Peyer's patch (tissue), 4 donors: ENCODE measurements at regions not wholly inside any gene's neighbourhood (a gene's known extent, or its start where the extent isn't known, plus 50 kb on each side); places are given as distances from the start of the nearest gene placed in this dataset.

Source experiments
- CTCF ChIP-seq, 6 experiments: fragments of 450-650 bp in 4 of 6; fragments of 200-600 bp in 2 of 6; sonication (generic) in 1 of 6; IDR thresholded peaks; one replicate each; pipeline ENCODE4 v1.5.1; 2017 to 2019; ENCODE audit warnings: antibody characterized with exemption in 6 of 6, mild to moderate bottlenecking in 3 of 6, moderate library complexity in 1 of 6
- POLR2A ChIP-seq, 2 donors: fragments of 450-650 bp; IDR thresholded peaks; one replicate each; pipeline ENCODE4 v1.5.1; 2017; ENCODE audit warnings: antibody characterized with exemption in 2 of 2, mild to moderate bottlenecking in 2 of 2, moderate library complexity in 2 of 2

DNA sequence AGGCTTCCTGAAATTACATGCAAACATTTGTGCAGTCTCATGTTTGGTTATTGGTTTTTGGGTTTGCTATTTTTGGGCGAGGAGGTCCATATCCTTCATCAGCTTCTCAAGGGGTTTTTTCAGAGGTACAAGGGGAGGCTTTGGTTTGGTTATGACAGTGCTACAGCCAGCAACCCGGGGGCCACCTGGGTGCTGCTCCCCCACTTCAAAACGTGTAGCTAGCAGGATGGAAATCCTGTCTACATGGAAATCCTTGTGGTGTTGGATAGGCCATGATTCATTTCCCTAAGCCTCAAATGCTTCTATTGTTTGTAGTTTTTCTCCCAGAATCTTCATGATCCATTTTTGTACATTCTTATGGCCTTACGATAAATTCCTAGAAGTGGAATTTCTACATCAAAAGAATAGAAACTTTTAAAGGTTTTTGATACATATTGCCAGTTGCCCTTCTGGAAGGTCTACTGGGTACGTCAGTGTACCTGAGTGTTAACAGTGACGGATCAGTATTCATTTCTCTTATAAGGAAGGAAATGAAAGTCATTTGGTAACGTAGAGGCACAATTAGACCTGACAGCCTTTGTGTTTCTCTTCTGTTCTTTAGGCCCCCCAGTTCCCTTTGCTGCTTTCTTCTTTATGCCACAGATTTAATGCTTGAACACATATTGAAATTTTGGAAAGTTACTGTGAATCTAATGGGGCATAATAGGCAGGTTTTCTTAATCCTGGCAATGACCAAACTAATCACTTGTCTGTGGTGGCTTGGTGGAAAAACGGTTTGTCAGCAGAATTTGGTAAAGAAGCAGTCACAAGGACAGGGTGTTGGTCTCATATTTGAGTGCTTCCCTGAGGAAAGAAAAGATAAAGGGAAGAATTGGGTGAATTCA is 69.7 kb upstream of the ABL1 start:
- no peak for TF ChIP-seq CTCF (IDR thresholded peaks at IDR 0.05)
- TF ChIP-seq POLR2A (IDR thresholded peaks at IDR 0.05), result no peak
